H9 (cell line): ENCODE measurements at regions not wholly inside any gene's neighbourhood (a gene's known extent, or its start where the extent isn't known, plus 50 kb on each side); places are given as distances from the start of the nearest gene placed in this dataset.

Source experiments
- DNase-seq: peaks from one replicate; pipeline ENCODE4 v3.0.0-alpha.2; 2017
- H2AFZ ChIP-seq: one replicate; pipeline ENCODE4 v1.6.1; 2013; ENCODE audit warnings: mild to moderate bottlenecking, low read length, control low read depth, moderate library complexity
- H2AK5ac ChIP-seq: 2 replicates; pipeline ENCODE4 v1.6.1; 2013; ENCODE audit warnings: low read length, control low read depth, mixed read lengths; ENCODE audit not compliant: insufficient read length
- H2BK120ac ChIP-seq: one replicate; pipeline ENCODE4 v1.6.1; 2013; ENCODE audit warnings: low read depth, mild to moderate bottlenecking, low read length, control low read depth, inconsistent platforms; ENCODE audit not compliant: poor library complexity, severe bottlenecking
- H2BK12ac ChIP-seq: 2 replicates; pipeline ENCODE4 v1.6.1; 2013; ENCODE audit warnings: low read length, control low read depth, mixed read lengths, low read depth; ENCODE audit not compliant: insufficient read length
- H2BK15ac ChIP-seq: 2 replicates; pipeline ENCODE4 v1.6.1; 2013; ENCODE audit warnings: low read depth, low read length, control low read depth
- H2BK20ac ChIP-seq: one replicate; pipeline ENCODE4 v1.6.1; 2013; ENCODE audit warnings: low read depth, mild to moderate bottlenecking, low read length, control low read depth, inconsistent platforms; ENCODE audit not compliant: poor library complexity, severe bottlenecking
- H2BK5ac ChIP-seq: 2 replicates; pipeline ENCODE4 v1.6.1; 2013; ENCODE audit warnings: low read length, control low read depth, mixed read lengths; ENCODE audit not compliant: insufficient read length
- H3K14ac ChIP-seq: 2 replicates; pipeline ENCODE4 v1.6.1; 2013; ENCODE audit warnings: low read length, control low read depth; ENCODE audit not compliant: insufficient read depth
- H3K18ac ChIP-seq: 2 replicates; pipeline ENCODE4 v1.6.1; 2013; ENCODE audit warnings: low read depth, mild to moderate bottlenecking, mixed read lengths, low read length, control low read depth; ENCODE audit not compliant: insufficient read length
- H3K23ac ChIP-seq: 2 replicates; pipeline ENCODE4 v1.6.1; 2013; ENCODE audit warnings: low read length, control low read depth, mixed read lengths, low read depth; ENCODE audit not compliant: insufficient read length
- H3K23me2 ChIP-seq: 2 replicates; pipeline ENCODE4 v1.6.1; 2013; ENCODE audit warnings: low read depth, mild to moderate bottlenecking, mixed read lengths, low read length, control low read depth; ENCODE audit not compliant: insufficient read length, poor library complexity, severe bottlenecking
- H3K27ac ChIP-seq: 2 replicates; pipeline ENCODE4 v1.5.1; 2013; ENCODE audit warnings: low read length, control low read depth, mixed read lengths, low read depth; ENCODE audit not compliant: insufficient read length
- H3K27me3 ChIP-seq: 2 replicates; pipeline ENCODE4 v1.6.1; 2013; ENCODE audit warnings: low read length, control low read depth, inconsistent platforms; ENCODE audit not compliant: insufficient read depth
- H3K4ac ChIP-seq: 2 replicates; pipeline ENCODE4 v1.6.1; 2013; ENCODE audit warnings: low read depth, mild to moderate bottlenecking, control low read depth, inconsistent platforms, low read length, moderate library complexity
- H3K4me1 ChIP-seq: 2 replicates; pipeline ENCODE4 v1.6.1; 2013; ENCODE audit warnings: low read length, control low read depth, inconsistent platforms; ENCODE audit not compliant: insufficient read depth
- H3K4me2 ChIP-seq: 2 replicates; pipeline ENCODE4 v1.6.1; 2013; ENCODE audit warnings: low read length, control low read depth, mixed read lengths; ENCODE audit not compliant: insufficient read length, insufficient read depth
- H3K56ac ChIP-seq: 2 replicates; pipeline ENCODE4 v1.6.1; 2013; ENCODE audit warnings: low read depth, mild to moderate bottlenecking, mixed read lengths, low read length, control low read depth; ENCODE audit not compliant: insufficient read length
- H3K79me1 ChIP-seq: 2 replicates; pipeline ENCODE4 v1.6.1; 2013; ENCODE audit warnings: low read depth, mild to moderate bottlenecking, moderate library complexity, low read length, control low read depth, inconsistent platforms; ENCODE audit not compliant: insufficient read depth, poor library complexity, severe bottlenecking
- H3K79me2 ChIP-seq: 2 replicates; pipeline ENCODE4 v1.6.1; 2013; ENCODE audit warnings: low read length, control low read depth, inconsistent platforms; ENCODE audit not compliant: insufficient read depth
- H3K9ac ChIP-seq: 2 replicates; pipeline ENCODE4 v1.6.1; 2013; ENCODE audit warnings: low read length, control low read depth, mixed read lengths; ENCODE audit not compliant: insufficient read length; ENCODE audit errors: extremely low read depth
- H3K9me3 ChIP-seq: one replicate; pipeline ENCODE4 v1.6.1; 2013; ENCODE audit warnings: low read depth, low read length, inconsistent platforms; ENCODE audit not compliant: control insufficient read depth
- H3T11ph ChIP-seq: one replicate; pipeline ENCODE4 v1.6.1; 2013; ENCODE audit warnings: mild to moderate bottlenecking, low read length, control low read depth, inconsistent platforms
- H4K20me1 ChIP-seq: one replicate; pipeline ENCODE4 v1.6.1; 2013; ENCODE audit not compliant: control insufficient read depth, insufficient read length, insufficient read depth
- H4K5ac ChIP-seq: 2 replicates; pipeline ENCODE4 v1.6.1; 2013; ENCODE audit warnings: low read depth, mild to moderate bottlenecking, mixed read lengths, low read length, control low read depth; ENCODE audit not compliant: insufficient read length
- H4K8ac ChIP-seq: replicated peaks from 2 replicates; pipeline ENCODE4 v1.6.1; 2013; ENCODE audit warnings: low read length, control low read depth, mixed read lengths, low read depth; ENCODE audit not compliant: insufficient read length
- H4K91ac ChIP-seq: 2 replicates; pipeline ENCODE4 v1.6.1; 2013; ENCODE audit warnings: low read depth, mild to moderate bottlenecking, moderate library complexity, mixed read lengths, low read length, control low read depth; ENCODE audit not compliant: insufficient read length
- H3K27ac Mint-ChIP-seq, 3 experiments: 2 replicates in 2 of 3; 3 replicates in 1 of 3; pipeline ENCODE4 v1.8.0; 2020 to 2021; ENCODE audit warnings: mixed read lengths in 3 of 3, mild to moderate bottlenecking in 1 of 3, moderate library complexity in 1 of 3
- H3K27me3 Mint-ChIP-seq: 2 replicates; pipeline ENCODE4 v1.8.0; 2021; ENCODE audit warnings: low read depth, mild to moderate bottlenecking, moderate library complexity, mixed read lengths
- H3K36me3 Mint-ChIP-seq, 3 experiments: 2 replicates in 2 of 3; 3 replicates in 1 of 3; pipeline ENCODE4 v1.8.0; 2020 to 2021; ENCODE audit warnings: low read depth in 3 of 3, mixed read lengths in 3 of 3; ENCODE audit not compliant: insufficient read depth in 1 of 3
- H3K4me1 Mint-ChIP-seq, 2 experiments: 2 replicates each; pipeline ENCODE4 v1.8.0; 2020; ENCODE audit warnings: mixed read lengths in 2 of 2
- H3K4me3 Mint-ChIP-seq, 2 experiments: 2 replicates in 1 of 2; 3 replicates in 1 of 2; pipeline ENCODE4 v1.8.0; 2020 to 2021; ENCODE audit warnings: mild to moderate bottlenecking in 2 of 2, mixed read lengths in 2 of 2, moderate library complexity in 1 of 2
- H3K9me3 Mint-ChIP-seq, 2 experiments: 2 replicates in 1 of 2; 3 replicates in 1 of 2; pipeline ENCODE4 v1.8.0; 2020; ENCODE audit warnings: mild to moderate bottlenecking in 2 of 2, mixed read lengths in 2 of 2, moderate library complexity in 1 of 2
- CTCF ChIP-seq: fragments of 200-600 bp; sonication (generic); conservative IDR thresholded peaks from 3 replicates; pipeline ENCODE4 v1.8.0; 2021; ENCODE audit warnings: antibody characterized with exemption, mild to moderate bottlenecking
- WGBS: extraction: QIAGEN DNeasy Blood & Tissue Kit; methylation state at CpG from one replicate; pipeline ENCODE4 v1.1.7; 2013; ENCODE audit warnings: missing lambda C conversion rate, low lambda C conversion rate, mixed read lengths; ENCODE audit not compliant: insufficient read length; ENCODE audit errors: extremely low coverage; 5-methylcytosine and 5-hydroxymethylcytosine counted together

GRCh38 chr10:10197423-10197822 is 820.2 kb upstream of the CELF2 start:
- Histone ChIP-seq H4K91ac (no peak overlapping the region), H2BK5ac (no peak overlapping the region), H3T11ph (no peak overlapping the region), H3K23ac (no peak overlapping the region), H3K23me2 (no peaks in the 10 kb centered on the region), H3K9me3 (no peaks in the 10 kb centered on the region), H2BK15ac (no peak overlapping the region), H4K8ac (no peak overlapping the region), H3K79me2 (no peaks in the 10 kb centered on the region), H3K4ac (no peak overlapping the region), H2BK12ac (no peak overlapping the region), H3K14ac (no peak overlapping the region), H3K9ac (no peak overlapping the region), H3K56ac (no peak overlapping the region), H2BK120ac (no peak overlapping the region), H2AFZ (no peak overlapping the region), H2BK20ac (no peak overlapping the region), H4K5ac (no peak overlapping the region), H3K4me2 (no peak overlapping the region), H4K20me1 (no peaks in the 10 kb centered on the region), H2AK5ac (no peak overlapping the region), H3K18ac (no peak overlapping the region), H3K27me3 (no peaks in the 10 kb centered on the region), H3K79me1 (no peaks in the 10 kb centered on the region), H3K27ac (no peak overlapping the region), H3K4me1 (no peaks in the 10 kb centered on the region)
- H3K4me3 Mint-ChIP-seq = no peak overlapping the region
- WGBS = no CpG with 5 or more reads among the region's 4 CpGs
- peaks cover 0 to 2% (median 0%) of the 10 kb centered on the region in 3 experiments; a peak in 2 of 7 replicates for H3K36me3 Mint-ChIP-seq
- DNase-seq = no peak
- H3K9me3 Mint-ChIP-seq = peaks cover 0 to 5% of the 10 kb centered on the region in 2 experiments; a peak in 1 of 5 replicates
- TF ChIP-seq CTCF = no peak
- H3K4me1 Mint-ChIP-seq = no peaks in the 10 kb centered on the region
- H3K27me3 Mint-ChIP-seq = no peaks in the 10 kb centered on the region
- H3K27ac Mint-ChIP-seq = no peak overlapping the region
